Prostate gland (tissue), 2 donors: ENCODE measurements at regions not wholly inside any gene's neighbourhood (a gene's known extent, or its start where the extent isn't known, plus 50 kb on each side); places are given as distances from the start of the nearest gene placed in this dataset.

Experiments
- POLR2A ChIP-seq: fragments of 450-650 bp; IDR thresholded peaks from one replicate; pipeline ENCODE4 v1.6.1; 2016; ENCODE audit warnings: antibody characterized with exemption, mild to moderate bottlenecking
- TF ChIP-seq, protein P1 (sequence below), 4 experiments: fragments of 200-600 bp in 2 of 4; fragments of 450-650 bp in 2 of 4; sonication (generic) in 2 of 4; IDR thresholded peaks; 1 replicate in 3 of 4; 2 replicates in 1 of 4; pipeline ENCODE4 v1.5.1; 2016 to 2019; ENCODE audit warnings: antibody characterized with exemption in 4 of 4, mild to moderate bottlenecking in 2 of 4, moderate library complexity in 2 of 4

- TF ChIP-seq, protein P1, sequence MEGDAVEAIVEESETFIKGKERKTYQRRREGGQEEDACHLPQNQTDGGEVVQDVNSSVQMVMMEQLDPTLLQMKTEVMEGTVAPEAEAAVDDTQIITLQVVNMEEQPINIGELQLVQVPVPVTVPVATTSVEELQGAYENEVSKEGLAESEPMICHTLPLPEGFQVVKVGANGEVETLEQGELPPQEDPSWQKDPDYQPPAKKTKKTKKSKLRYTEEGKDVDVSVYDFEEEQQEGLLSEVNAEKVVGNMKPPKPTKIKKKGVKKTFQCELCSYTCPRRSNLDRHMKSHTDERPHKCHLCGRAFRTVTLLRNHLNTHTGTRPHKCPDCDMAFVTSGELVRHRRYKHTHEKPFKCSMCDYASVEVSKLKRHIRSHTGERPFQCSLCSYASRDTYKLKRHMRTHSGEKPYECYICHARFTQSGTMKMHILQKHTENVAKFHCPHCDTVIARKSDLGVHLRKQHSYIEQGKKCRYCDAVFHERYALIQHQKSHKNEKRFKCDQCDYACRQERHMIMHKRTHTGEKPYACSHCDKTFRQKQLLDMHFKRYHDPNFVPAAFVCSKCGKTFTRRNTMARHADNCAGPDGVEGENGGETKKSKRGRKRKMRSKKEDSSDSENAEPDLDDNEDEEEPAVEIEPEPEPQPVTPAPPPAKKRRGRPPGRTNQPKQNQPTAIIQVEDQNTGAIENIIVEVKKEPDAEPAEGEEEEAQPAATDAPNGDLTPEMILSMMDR (IDR thresholded peaks at IDR 0.05), result no peak
- TF ChIP-seq POLR2A, result no peak
Measured at GRCh38 chr18:66124394-66124793, 373.6 kb downstream of the CDH7 start.
